ENCODE measurements at regions not wholly inside any gene's neighbourhood (a gene's known extent, or its start where the extent isn't known, plus 50 kb on each side); places are given as distances from the start of the nearest gene placed in this dataset.

- DNase-seq (ENCODE audit: low spot score), result no peak
- no peaks in the 10 kb centered on the region for H3K27me3 ChIP-seq (ENCODE audit: insufficient read depth)
- Mint-ChIP-seq H3K27ac (no peak overlapping the region), H3K27me3 (ENCODE audit: insufficient read depth, low read depth, poor library complexity) (peaks cover 1% of the 10 kb centered on the region), H3K9me3 (no peaks in the 10 kb centered on the region), H3K4me3 (no peak overlapping the region), H3K36me3 (ENCODE audit: low read depth) (no peaks in the 10 kb centered on the region), H3K4me1 (peaks cover 17% of the 10 kb centered on the region)
- no peaks in the 10 kb centered on the region for H3K79me2 ChIP-seq (replicated peaks; ENCODE audit: insufficient read depth)
- TF ChIP-seq ZNF331 (CRISPR knock-in tag; IDR thresholded peaks at IDR 0.05; ENCODE audit: low read depth), result no peak
- TF ChIP-seq CREB1 (CRISPR knock-in tag; IDR thresholded peaks at IDR 0.05; ENCODE audit: low read depth), result no peak
- TF ChIP-seq ETS1 (IDR thresholded peaks at IDR 0.05), result no peak
- no peak for TF ChIP-seq EZH2phosphoT487 (IDR thresholded peaks at IDR 0.05; ENCODE audit: unreplicated experiment)
- no peak for TF ChIP-seq ZNF114 (CRISPR knock-in tag; IDR thresholded peaks at IDR 0.05)
- no peak for TF ChIP-seq JUNB (IDR thresholded peaks at IDR 0.05; ENCODE audit: unreplicated experiment)
- no peak for TF ChIP-seq REST (IDR thresholded peaks at IDR 0.05; ENCODE audit: unreplicated experiment)
- no peak for TF ChIP-seq ZNF462 (CRISPR knock-in tag; IDR thresholded peaks at IDR 0.05)
- no peak for TF ChIP-seq STAT1 (IDR thresholded peaks at IDR 0.05; ENCODE audit: unreplicated experiment)
- no peak for TF ChIP-seq EZH2 (IDR thresholded peaks at IDR 0.05; ENCODE audit: low read depth, unreplicated experiment)
- no peak for TF ChIP-seq CTCF (conservative IDR thresholded peaks at IDR 0.05; ENCODE audit: low read depth in 2 of 2)
- TF ChIP-seq POLR2AphosphoS5 (IDR thresholded peaks at IDR 0.05; ENCODE audit: low read depth), result no peak
- TF ChIP-seq NANOG (IDR thresholded peaks at IDR 0.05; ENCODE audit: borderline replicate concordance), result no peak
- no peaks in the 10 kb centered on the region for H3F3A ChIP-seq (replicated peaks; ENCODE audit: low read depth)
- H3K36me3 ChIP-seq (ENCODE audit: insufficient read depth), result no peaks in the 10 kb centered on the region
- no peak overlapping the region for H2AFZ ChIP-seq
- H3K4me1 ChIP-seq (ENCODE audit: insufficient read depth), result no peaks in the 10 kb centered on the region
- ATAC-seq, result no peak
- H3K9me2 ChIP-seq (ENCODE audit: insufficient read depth), result no peaks in the 10 kb centered on the region
- H3K4me2 ChIP-seq, result no peak overlapping the region
- no peaks in the 10 kb centered on the region for H4K20me1 ChIP-seq (replicated peaks; ENCODE audit: insufficient read depth)
- H3K4me3 ChIP-seq, result no peak overlapping the region
- H3K27ac ChIP-seq (ENCODE audit: low read depth), result no peak overlapping the region
These were observed 138.2 kb upstream of the RFX3 start for GRCh38 chr9:3664044-3664443.
